ENCODE measurements at regions not wholly inside any gene's neighbourhood (a gene's known extent, or its start where the extent isn't known, plus 50 kb on each side); places are given as distances from the start of the nearest gene placed in this dataset.

- DNase-seq = no peak
Observed at GRCh38 chr14:104521816-104522745, 57.5 kb upstream of the C14orf180 start.

- no peak for DNase-seq
Observed at GRCh38 chr14:104522926-104523545, 56.5 kb upstream of the C14orf180 start.

GRCh38 chr14:104523546-104523935 lies 56.0 kb upstream of the C14orf180 start:
- DNase-seq = no peak

- no peak for DNase-seq
Observed at GRCh38 chr14:104524726-104525125, 54.8 kb upstream of the C14orf180 start.

DNA sequence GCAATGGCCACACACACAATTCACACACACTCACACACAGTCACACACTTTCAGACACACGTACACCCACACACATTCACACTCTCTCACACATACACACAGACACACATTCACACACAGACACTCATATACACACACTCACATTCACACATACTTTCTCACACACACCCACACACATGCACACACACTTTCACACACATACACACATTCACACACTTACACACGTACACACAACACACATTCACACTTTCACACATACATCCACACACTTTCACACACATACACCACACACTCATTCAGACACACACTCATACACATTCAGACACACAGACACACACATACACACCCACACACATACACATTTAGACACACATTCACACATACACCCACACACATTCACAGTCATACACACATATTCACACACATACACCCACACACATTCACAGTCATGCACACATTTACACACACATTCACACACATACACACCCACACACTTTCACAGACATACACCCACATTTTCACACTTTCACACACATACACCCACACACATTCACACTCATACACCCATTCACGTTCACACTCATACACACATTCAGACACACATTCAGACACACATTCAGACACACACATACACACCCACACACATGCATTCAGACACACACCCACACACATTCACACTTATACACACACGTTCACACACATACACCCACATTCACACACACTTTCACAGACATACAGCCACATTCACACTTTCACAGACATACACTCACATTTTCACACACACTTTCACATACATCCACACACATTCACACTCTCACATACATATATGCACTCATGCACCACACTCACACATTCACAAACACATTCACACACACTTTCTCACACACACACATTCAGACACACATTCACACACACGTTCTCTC lies 52.6 kb upstream of the C14orf180 start:
- no peak for DNase-seq

DNA sequence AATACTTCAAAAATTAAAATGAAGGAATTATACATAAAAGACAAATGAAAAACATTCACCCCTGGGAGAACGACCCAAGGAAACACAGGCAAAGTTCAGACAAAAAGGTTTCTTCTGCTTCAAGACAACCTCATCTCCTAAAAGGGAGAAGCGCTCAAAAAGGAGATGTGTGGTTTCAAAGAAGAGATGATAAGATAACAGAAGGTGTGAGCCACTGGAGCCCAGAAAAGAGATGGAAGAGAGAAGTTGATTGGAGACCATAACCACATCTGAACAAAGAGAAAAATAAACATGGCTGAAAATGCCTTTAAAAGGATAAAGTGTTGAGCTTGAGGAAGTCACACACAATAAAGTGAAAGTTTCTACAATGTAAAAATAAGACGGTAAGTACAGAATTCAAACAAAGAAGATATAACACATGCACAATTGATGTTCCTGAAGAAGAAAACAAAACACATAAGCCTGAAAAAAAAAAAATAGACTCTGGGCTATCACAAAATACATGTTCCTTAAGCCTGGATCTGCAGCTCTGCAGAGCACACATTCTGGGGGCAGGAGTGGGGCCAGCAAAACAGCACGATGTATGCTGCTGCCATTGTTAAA lies 51.6 kb upstream of the C14orf180 start:
- no peak for DNase-seq

DNA sequence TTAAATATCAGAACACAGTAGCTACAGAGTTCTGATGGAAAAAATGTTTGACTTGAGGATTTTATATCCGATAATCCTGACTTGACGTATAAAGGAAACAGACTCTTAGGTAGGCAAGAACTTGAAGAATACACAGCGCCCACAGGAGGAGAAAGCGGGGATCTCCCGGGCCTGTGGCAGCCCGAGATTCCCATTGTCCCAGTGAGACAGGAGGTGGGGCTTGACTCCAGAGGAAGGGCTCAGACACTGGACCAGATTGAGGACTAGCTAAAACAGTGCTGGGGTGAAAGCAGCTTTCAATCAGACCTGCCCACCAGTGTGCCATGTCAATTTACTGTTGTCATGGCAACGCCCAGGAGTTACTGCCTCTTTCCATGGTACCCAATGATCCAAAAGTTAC lies 51.1 kb upstream of the C14orf180 start:
- DNase-seq = no peak
